Spinal cord (tissue), 9 donors: ENCODE measurements at regions not wholly inside any gene's neighbourhood (a gene's known extent, or its start where the extent isn't known, plus 50 kb on each side); places are given as distances from the start of the nearest gene placed in this dataset.
"Not testable (repeated sequence)": the region's sequence is repeated elsewhere in the genome, so short reads cannot be mapped to it uniquely, and the experiment has no call there.

ENCODE experiments used
- DNase-seq, 6 donors: peaks; one replicate each; pipeline versions ENCODE4 v3.0.0 to v3.0.0-alpha.2; 2013 to 2015; ENCODE audit warnings: low spot score in 6 of 6, low read depth in 4 of 6
- H3K27ac ChIP-seq: one replicate; pipeline ENCODE4 v1.5.1; 2013; ENCODE audit warnings: low read depth, low read length, control low read depth
- H3K27me3 ChIP-seq: one replicate; pipeline ENCODE4 v1.6.1; 2013; ENCODE audit warnings: low read length; ENCODE audit not compliant: control insufficient read depth, insufficient read depth
- H3K36me3 ChIP-seq: one replicate; pipeline ENCODE4 v1.6.1; 2013; ENCODE audit warnings: low read length; ENCODE audit not compliant: control insufficient read depth, insufficient read depth
- H3K4me1 ChIP-seq: one replicate; pipeline ENCODE4 v1.6.1; 2013; ENCODE audit warnings: low read length; ENCODE audit not compliant: control insufficient read depth, insufficient read depth
- H3K4me3 ChIP-seq: one replicate; pipeline ENCODE4 v1.5.1; 2013; ENCODE audit warnings: low read depth, low read length, control low read depth
- H3K9me3 ChIP-seq: one replicate; pipeline ENCODE4 v1.6.1; 2013; ENCODE audit warnings: low read length; ENCODE audit not compliant: control insufficient read depth, insufficient read depth
- WGBS: methylation state at CpG from one replicate; pipeline ENCODE4 v1.1.5; 2013; ENCODE audit warnings: missing lambda C conversion rate; ENCODE audit not compliant: insufficient coverage; 5-methylcytosine and 5-hydroxymethylcytosine counted together
- donor health status: healthy.

DNA sequence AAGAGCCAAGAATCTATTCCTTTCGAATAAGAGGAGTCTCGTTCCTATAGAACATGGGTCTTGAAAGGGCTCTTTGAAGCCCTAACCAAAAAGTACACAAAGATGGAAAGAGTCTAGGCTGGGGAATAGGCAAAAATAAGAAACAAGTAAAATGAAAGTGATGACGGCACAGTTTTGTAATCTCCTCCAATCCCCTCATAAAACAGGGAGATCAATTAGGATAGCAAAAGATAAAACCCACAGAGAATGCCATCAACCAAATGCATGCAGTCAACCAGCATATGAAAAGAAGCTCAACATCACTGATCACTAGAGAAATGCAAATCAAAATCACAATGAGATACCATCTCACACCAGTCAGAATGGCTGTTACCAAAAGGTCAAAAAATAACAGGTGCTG lies 122.4 kb upstream of the LSM14A start:
- H3K9me3 ChIP-seq = no peaks in the 10 kb centered on the region
- H3K36me3 ChIP-seq = no peaks in the 10 kb centered on the region
- H3K4me1 ChIP-seq = no peaks in the 10 kb centered on the region
- no CpG with 5 or more reads among the region's 3 CpGs for WGBS
- no peak overlapping the region for H3K4me3 ChIP-seq
- DNase-seq = no peak
- H3K27ac ChIP-seq = no peak overlapping the region
- H3K27me3 ChIP-seq = no peaks in the 10 kb centered on the region

DNA sequence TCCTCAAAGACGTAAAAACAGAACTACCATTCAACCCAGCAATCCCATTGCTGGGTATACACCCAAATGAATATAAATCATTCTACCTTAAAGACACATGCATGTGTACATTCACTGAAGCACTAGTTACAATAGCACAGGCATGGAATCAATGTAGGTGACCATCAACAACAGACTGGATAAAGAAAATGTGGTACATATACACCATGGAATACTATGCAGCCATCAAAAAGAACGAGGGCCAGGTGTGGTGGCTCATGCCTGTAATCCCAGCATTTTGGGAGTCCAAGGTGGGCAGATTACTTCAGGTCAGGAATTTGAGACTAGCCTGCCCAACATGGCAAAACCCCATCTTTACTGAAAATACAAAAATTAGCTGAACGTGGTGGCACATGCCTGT lies 121.9 kb upstream of the LSM14A start:
- H3K27ac ChIP-seq, H3K27me3 ChIP-seq, DNase-seq, H3K4me1 ChIP-seq, H3K4me3 ChIP-seq, H3K36me3 ChIP-seq, H3K9me3 ChIP-seq: not testable (repeated sequence)
- 77% methylated on average over 2 of the region's 3 CpGs for WGBS

DNA sequence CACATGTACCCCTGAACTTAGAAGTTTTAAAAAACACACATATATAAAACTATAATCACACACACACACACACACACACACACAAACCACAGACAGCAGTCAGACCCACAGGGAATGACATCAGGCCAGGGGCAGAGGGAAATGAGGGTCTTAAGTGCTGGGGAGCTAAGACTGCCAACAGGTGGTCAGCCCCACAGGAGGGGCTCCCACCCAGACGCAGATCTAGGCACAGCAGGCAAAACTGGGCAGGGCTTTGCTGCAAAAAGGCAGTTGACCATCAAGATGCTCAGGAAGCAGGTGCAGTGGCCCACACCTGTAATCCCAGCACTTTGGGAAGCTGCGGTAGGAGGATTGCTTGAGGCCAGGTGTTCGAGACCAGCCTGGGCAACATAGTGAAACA lies 121.0 kb upstream of the LSM14A start:
- no peak for DNase-seq
- 87% methylated on average over 2 of the region's 3 CpGs for WGBS
- Histone ChIP-seq H3K4me3 (no peak overlapping the region), H3K27ac (no peak overlapping the region), H3K27me3 (no peaks in the 10 kb centered on the region), H3K9me3 (no peaks in the 10 kb centered on the region), H3K4me1 (no peaks in the 10 kb centered on the region), H3K36me3 (no peaks in the 10 kb centered on the region)

DNA sequence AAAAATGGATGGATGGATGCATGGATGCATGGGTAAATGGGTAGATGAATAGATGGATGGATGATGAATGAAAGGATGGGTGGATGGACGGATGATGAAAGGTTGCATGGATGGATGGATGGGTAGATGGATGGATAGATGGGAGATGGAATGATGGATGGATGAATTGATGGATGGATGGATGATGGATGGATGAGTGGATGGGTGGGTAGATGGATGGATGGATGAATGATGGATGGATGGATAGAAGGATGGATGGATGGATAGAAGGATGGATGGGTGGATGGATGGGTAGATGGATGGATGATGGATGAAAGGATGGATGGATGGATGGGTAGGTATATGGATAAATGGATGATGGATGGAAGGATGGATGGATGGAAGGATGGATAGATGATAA lies 115.1 kb upstream of the LSM14A start:
- DNase-seq = no peak
- 94% methylated on average over 1 of the region's 1 CpG for WGBS
- Histone ChIP-seq H3K27me3 (no peaks in the 10 kb centered on the region), H3K4me1 (no peaks in the 10 kb centered on the region), H3K27ac (no peak overlapping the region), H3K9me3 (no peaks in the 10 kb centered on the region), H3K4me3 (no peak overlapping the region), H3K36me3 (no peaks in the 10 kb centered on the region)

DNA sequence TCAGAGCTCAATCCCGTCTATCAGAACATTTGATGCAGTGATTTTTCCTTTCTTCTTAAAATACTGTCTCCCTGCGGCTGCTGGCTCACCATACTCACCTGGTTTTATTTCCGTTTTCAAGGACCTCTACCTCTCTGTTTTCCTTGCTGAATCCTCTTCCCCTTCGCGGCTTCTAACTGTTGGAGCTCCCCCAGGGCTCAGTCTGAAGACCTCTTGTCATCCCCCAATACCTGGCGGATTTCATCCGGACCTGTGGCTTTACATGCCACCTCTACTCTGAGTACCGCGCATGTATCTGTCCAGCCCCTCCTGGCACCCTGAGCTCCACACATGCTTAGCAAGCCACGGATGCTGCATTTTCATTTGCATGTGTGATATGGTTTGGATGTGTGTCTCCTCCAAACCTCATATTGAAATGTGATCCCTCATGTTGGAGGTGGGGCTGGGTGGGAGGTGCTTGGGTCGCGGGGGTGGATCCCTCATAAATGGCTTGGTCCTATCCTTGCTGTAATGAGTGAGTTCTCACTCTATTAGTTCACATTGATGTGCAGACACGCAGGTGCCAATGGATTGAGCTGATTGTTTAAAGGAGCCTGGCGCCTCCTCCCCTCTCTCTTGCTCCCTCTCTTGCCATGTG lies 106.2 kb upstream of the LSM14A start:
- no peaks in the 10 kb centered on the region for H3K9me3 ChIP-seq
- no peak overlapping the region for H3K27ac ChIP-seq
- no peak for DNase-seq
- H3K36me3 ChIP-seq = no peaks in the 10 kb centered on the region
- H3K4me1 ChIP-seq = no peaks in the 10 kb centered on the region
- no peak overlapping the region for H3K4me3 ChIP-seq
- no peaks in the 10 kb centered on the region for H3K27me3 ChIP-seq
- 36% methylated on average over 6 of the region's 14 CpGs for WGBS

DNA sequence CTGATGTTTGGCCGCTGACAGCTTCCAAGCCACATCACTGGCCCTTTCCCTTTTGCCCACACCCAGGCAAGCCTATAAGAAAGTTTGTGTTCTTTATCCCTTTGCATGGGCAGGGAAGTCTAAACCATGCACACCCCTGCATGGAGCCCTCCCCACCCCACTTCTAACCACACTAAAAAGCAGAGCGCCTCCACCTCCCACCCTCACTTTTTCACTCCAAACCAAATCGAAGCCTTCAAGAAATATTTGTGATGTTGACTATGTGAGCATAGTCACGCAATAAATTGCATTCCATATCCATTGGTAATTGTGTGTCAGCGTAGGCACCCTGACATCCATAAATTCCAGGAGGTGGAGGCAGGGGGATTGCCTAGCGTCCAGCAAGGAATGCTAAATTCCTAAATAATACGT lies 104.4 kb upstream of the LSM14A start:
- Histone ChIP-seq H3K27ac (no peak overlapping the region), H3K36me3 (no peaks in the 10 kb centered on the region), H3K4me3 (no peak overlapping the region), H3K27me3 (no peaks in the 10 kb centered on the region), H3K4me1 (no peaks in the 10 kb centered on the region), H3K9me3 (no peaks in the 10 kb centered on the region)
- WGBS = 72% methylated on average over 2 of the region's 7 CpGs
- DNase-seq = no peak

DNA sequence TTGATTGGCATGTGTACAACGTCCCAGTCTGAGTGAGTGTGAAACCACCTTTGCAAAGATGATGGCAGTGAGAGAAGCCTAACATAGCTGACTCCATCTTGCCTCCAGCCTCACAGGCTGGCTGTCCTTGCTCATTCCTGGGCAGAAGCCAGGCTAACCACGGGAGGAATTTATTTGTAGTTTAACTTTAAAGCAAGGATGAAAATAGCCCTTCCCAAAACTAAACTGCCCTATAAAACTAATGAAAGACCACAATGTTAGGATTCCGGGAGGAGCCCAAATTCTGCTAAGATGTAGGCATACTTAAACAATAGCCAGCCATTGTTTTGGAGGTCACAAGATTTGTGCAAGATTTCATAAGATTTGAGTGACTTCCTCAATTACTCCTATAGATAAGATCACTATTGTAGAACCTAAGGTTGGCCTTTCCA lies 96.6 kb upstream of the LSM14A start:
- H3K27ac ChIP-seq = no peak overlapping the region
- 57% methylated on average over 1 of the region's 3 CpGs for WGBS
- DNase-seq = no peak
- H3K27me3 ChIP-seq = no peaks in the 10 kb centered on the region
- no peak overlapping the region for H3K4me3 ChIP-seq
- no peaks in the 10 kb centered on the region for H3K4me1 ChIP-seq
- no peaks in the 10 kb centered on the region for H3K36me3 ChIP-seq
- no peaks in the 10 kb centered on the region for H3K9me3 ChIP-seq

DNA sequence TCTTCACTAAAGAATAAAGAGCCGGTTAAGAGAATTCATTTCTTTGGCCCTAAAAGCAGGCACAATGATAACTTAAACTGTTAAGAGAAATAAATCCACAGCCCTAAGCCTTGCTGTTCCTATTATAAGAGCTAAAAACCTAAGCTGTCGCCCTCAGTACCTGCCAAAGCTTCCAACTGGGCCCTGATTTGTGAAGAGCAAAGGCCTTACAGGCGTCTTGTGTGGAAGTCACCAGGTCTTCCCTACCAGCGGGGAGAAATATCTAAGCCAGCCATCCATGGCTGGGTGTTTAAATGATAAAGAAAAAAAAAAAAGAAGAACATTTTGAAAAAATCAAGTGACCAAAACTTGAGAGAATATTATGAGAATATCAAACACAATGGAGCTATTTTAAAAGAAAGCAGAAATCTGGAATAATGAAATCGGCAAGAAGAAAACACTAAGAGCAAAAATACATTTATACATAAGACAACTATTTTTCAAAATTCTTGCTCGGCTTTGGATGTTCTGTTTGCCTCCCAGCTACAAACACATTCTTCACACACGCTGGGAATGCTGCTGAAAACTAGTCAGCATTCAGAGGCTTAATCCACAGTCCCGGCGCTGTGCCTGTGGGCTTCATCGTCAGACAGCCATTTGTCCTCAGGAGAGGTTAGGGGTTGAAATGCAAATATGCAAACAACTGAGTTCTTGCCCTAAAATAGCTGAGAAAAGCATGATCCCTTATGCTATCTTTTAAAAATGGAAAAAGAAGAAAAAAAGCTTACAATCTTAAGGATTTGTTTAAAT lies 89.8 kb upstream of the LSM14A start:
- 35% methylated on average over 6 of the region's 10 CpGs for WGBS
- peak in 2 of 6 donors; percentile 50 to 71 for DNase-seq
- H3K36me3 ChIP-seq = no peaks in the 10 kb centered on the region
- H3K27ac ChIP-seq = no peak overlapping the region
- H3K9me3 ChIP-seq = no peaks in the 10 kb centered on the region
- H3K4me3 ChIP-seq = no peak overlapping the region
- no peaks in the 10 kb centered on the region for H3K4me1 ChIP-seq
- H3K27me3 ChIP-seq = no peaks in the 10 kb centered on the region

DNA sequence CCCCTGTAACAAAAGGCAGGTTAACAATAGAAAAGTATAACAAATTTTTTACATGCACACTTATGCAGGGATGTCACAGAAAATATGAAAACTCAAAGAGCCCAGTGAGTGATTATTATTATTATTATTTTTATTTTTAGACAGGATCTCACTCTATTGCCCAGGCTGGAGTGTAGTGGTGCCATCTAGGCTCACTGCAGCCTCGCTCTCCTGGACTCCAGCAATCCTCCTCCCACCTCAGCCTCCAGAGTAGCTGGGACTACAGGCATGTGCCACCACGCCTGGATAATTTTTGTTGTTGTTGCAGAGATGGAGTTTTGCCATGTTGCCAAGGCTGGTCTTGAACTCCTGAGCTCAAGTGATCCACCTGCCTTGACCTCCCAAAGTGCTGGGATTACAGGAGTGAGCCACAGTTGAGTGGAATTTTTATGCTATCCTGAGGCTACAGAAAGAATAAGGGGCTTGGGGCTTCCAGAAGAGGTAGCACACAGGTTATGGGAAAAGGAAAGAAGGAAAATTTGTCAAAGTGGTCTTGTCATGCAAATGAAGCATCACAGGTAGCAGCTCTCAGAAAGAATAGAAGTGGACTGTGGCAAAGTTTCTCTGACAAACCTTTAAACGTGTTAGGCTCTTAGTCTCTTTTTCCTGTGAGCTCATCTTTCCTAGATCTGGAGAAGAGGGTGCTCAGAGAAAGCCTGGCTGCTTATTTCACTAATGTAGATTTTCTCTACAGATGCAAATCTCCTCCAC lies 87.7 kb upstream of the LSM14A start:
- H3K4me1 ChIP-seq = no peaks in the 10 kb centered on the region
- no peaks in the 10 kb centered on the region for H3K36me3 ChIP-seq
- H3K9me3 ChIP-seq = no peaks in the 10 kb centered on the region
- H3K4me3 ChIP-seq = no peak overlapping the region
- H3K27ac ChIP-seq = no peak overlapping the region
- no CpG with 5 or more reads among the region's 3 CpGs for WGBS
- no peaks in the 10 kb centered on the region for H3K27me3 ChIP-seq
- DNase-seq = no peak
